Vagina (tissue), 2 donors: ENCODE measurements at regions not wholly inside any gene's neighbourhood (a gene's known extent, or its start where the extent isn't known, plus 50 kb on each side); places are given as distances from the start of the nearest gene placed in this dataset.

Source experiments
- CTCF ChIP-seq, 3 experiments: fragments of 450-650 bp in 2 of 3; fragments of 200-600 bp in 1 of 3; sonication (generic) in 1 of 3; IDR thresholded peaks; one replicate each; pipeline ENCODE4 v1.5.1; 2017 to 2019; ENCODE audit warnings: antibody characterized with exemption in 3 of 3, mild to moderate bottlenecking in 2 of 3, moderate library complexity in 2 of 3
- POLR2A ChIP-seq, 2 donors: fragments of 450-650 bp; IDR thresholded peaks; one replicate each; pipeline ENCODE4 v1.6.1; 2017; ENCODE audit warnings: antibody characterized with exemption in 2 of 2, mild to moderate bottlenecking in 2 of 2, moderate library complexity in 2 of 2

- TF ChIP-seq CTCF (IDR thresholded peaks at IDR 0.05) (no peak), POLR2A (IDR thresholded peaks at IDR 0.05) (no peak)
Measured at GRCh38 chr10:63766745-63767137, 245.5 kb downstream of the REEP3 start.
